NB4 (cell line): ENCODE measurements at regions not wholly inside any gene's neighbourhood (a gene's known extent, or its start where the extent isn't known, plus 50 kb on each side); places are given as distances from the start of the nearest gene placed in this dataset.

Experiments
- CTCF ChIP-seq: IDR thresholded peaks from one replicate; pipeline ENCODE4 v1.5.1; 2012; ENCODE audit warnings: low read depth, low read length
- POLR2A ChIP-seq: IDR thresholded peaks from 2 replicates; pipeline ENCODE4 v1.6.1; 2011; ENCODE audit warnings: mild to moderate bottlenecking; ENCODE audit not compliant: insufficient read length; ENCODE audit errors: extremely low read depth

GRCh38 chr6:12545619-12546409 lies 170.8 kb upstream of the PHACTR1 start:
- TF ChIP-seq CTCF (no peak), POLR2A (no peak)
